ENCODE measurements at regions not wholly inside any gene's neighbourhood (a gene's known extent, or its start where the extent isn't known, plus 50 kb on each side); places are given as distances from the start of the nearest gene placed in this dataset.
A peak's percentile ranks its signal among the peaks of the same experiment; 100 is the strongest.
"Not testable (repeated sequence)": the region's sequence is repeated elsewhere in the genome, so short reads cannot be mapped to it uniquely, and the experiment has no call there.

DNA sequence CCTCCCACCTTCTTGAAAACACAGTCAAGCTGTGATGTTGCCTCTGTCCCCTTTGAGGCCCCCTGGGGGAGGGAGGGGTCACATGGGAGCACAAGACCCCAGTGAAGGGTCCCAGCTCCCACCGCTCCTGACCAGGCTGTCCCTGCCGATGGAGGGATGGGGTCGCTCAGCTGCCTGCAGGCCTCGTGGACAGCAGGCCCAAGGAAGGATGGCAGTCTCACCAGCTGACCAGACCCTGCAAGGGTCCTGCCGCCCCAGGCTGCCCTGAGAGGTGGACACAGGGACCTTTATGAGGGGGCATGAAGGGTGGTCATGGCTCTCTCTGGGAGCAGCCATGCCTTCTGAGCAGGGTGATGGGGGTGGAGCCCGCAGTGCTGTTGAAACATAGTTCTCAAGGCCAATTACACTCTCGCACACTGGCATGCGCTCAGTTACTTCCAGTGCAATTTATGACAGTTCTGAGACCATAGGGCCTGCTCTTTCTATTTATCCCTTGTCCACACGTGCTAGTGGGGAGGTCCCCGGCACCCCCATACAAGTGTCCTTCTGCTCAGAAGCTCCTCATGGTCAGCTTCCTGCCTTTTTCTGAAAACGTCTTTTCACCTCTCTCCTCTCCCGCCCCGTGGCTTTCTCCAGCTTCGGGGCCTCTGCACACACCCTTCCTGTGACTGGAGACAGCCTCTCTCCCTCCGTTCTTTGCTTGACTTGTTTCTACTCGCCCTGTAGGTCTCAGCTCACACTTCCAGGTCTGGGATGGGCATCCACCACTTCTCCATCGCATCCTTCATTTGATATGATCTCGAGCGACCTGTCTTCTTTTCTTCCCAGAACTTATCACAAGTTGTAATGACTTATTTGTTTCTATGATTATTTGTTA is 313.1 kb downstream of the ADGRD1 start:
- Histone ChIP-seq H3K27me3 (peaks cover 0 to 10% (median 0%) of the 10 kb centered on the region in 4 donors), H3K4me1 (peaks cover 5 to 18% (median 6%) of the 10 kb centered on the region in 3 donors), H3K9me3 (no peaks in the 10 kb centered on the region), H3K4me3 (no peak overlapping the region), H3K36me3 (no peaks in the 10 kb centered on the region), H3K27ac (peak overlapping the region in 3 of 4 donors; percentile 51 to 59 (median 53))
- no peak for TF ChIP-seq POLR2A (IDR thresholded peaks at IDR 0.05)
- TF ChIP-seq, protein P1, sequence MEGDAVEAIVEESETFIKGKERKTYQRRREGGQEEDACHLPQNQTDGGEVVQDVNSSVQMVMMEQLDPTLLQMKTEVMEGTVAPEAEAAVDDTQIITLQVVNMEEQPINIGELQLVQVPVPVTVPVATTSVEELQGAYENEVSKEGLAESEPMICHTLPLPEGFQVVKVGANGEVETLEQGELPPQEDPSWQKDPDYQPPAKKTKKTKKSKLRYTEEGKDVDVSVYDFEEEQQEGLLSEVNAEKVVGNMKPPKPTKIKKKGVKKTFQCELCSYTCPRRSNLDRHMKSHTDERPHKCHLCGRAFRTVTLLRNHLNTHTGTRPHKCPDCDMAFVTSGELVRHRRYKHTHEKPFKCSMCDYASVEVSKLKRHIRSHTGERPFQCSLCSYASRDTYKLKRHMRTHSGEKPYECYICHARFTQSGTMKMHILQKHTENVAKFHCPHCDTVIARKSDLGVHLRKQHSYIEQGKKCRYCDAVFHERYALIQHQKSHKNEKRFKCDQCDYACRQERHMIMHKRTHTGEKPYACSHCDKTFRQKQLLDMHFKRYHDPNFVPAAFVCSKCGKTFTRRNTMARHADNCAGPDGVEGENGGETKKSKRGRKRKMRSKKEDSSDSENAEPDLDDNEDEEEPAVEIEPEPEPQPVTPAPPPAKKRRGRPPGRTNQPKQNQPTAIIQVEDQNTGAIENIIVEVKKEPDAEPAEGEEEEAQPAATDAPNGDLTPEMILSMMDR (IDR thresholded peaks at IDR 0.05) = no peak
- intact Hi-C loops (cut with DNase I) = no loop called here
- no peak for DNase-seq
- WGBS, 2 donors = 31 to 57% methylated on average over 13 to 14 of the region's 19 CpGs

- 61 to 86% methylated on average over 3 of the region's 3 CpGs for WGBS, 2 donors
- H3K4me3 ChIP-seq = no peak overlapping the region
- no peak for TF ChIP-seq POLR2A (IDR thresholded peaks at IDR 0.05)
- TF ChIP-seq, protein P1 (IDR thresholded peaks at IDR 0.05) = no peak
- DNase-seq = no peak
- peaks cover 5 to 18% (median 6%) of the 10 kb centered on the region in 3 donors for H3K4me1 ChIP-seq
- intact Hi-C loops (cut with DNase I) = no loop called here
- peak overlapping the region in 3 of 4 donors; percentile 9 to 53 (median 29) for H3K27ac ChIP-seq
- H3K36me3 ChIP-seq = no peaks in the 10 kb centered on the region
- H3K9me3 ChIP-seq = no peaks in the 10 kb centered on the region
- H3K27me3 ChIP-seq = peaks cover 0 to 10% (median 0%) of the 10 kb centered on the region in 4 donors
These were observed 313.9 kb downstream of the ADGRD1 start for GRCh38 chr12:131267576-131267975.

- intact Hi-C loops (cut with DNase I); DNase-seq; H3K9me3 ChIP-seq; H3K36me3 ChIP-seq; H3K4me3 ChIP-seq: not testable (repeated sequence)
- peaks cover 0 to 10% (median 0%) of the 10 kb centered on the region in 4 donors for H3K27me3 ChIP-seq
- H3K4me1 ChIP-seq = peaks cover 5 to 18% (median 6%) of the 10 kb centered on the region in 3 donors
- H3K27ac ChIP-seq = peak overlapping the region in 1 of 4 donors; percentile 9
- 17 to 46% methylated on average over 2 of the region's 7 CpGs for WGBS, 2 donors
These were observed 314.4 kb downstream of the ADGRD1 start for GRCh38 chr12:131268123-131268522.

GRCh38 chr12:131268571-131268970 is 314.9 kb downstream of the ADGRD1 start:
- H3K27ac ChIP-seq; H3K9me3 ChIP-seq; H3K4me3 ChIP-seq; DNase-seq; H3K36me3 ChIP-seq; intact Hi-C loops (cut with DNase I): not testable (repeated sequence)
- H3K4me1 ChIP-seq = peaks cover 5 to 18% (median 6%) of the 10 kb centered on the region in 3 donors
- H3K27me3 ChIP-seq = peaks cover 0 to 10% (median 0%) of the 10 kb centered on the region in 4 donors
- WGBS, 2 donors = no CpG with 5 or more reads among the region's 4 CpGs

DNA sequence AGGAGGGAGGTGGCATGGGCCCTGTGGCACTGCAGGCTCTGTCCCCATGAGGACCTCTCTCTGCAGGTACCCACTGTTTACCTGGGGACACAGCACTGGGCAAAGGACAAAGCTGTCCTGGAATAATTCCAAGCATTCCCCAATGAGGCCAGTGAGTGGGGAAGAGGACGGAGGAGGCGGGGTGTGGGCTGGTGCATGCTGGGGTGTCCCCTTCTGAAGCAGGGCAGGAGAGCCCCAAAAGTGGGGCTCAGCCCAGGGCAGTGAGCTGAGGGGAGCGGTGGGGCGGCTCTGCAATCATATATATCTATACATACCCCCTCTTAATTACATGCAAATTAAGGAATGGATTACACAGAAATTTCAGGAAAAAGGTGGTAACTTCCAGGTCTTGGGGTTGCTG is 315.8 kb downstream of the ADGRD1 start:
- H3K27ac ChIP-seq = no peak overlapping the region
- no peaks in the 10 kb centered on the region for H3K9me3 ChIP-seq
- peaks cover 5 to 18% (median 6%) of the 10 kb centered on the region in 3 donors for H3K4me1 ChIP-seq
- TF ChIP-seq, protein P1 (IDR thresholded peaks at IDR 0.05) = no peak
- TF ChIP-seq POLR2A (IDR thresholded peaks at IDR 0.05) = no peak
- no peak for DNase-seq
- no peak overlapping the region for H3K4me3 ChIP-seq
- H3K36me3 ChIP-seq = no peaks in the 10 kb centered on the region
- peaks cover 0 to 1% (median 0%) of the 10 kb centered on the region in 4 donors for H3K27me3 ChIP-seq
- intact Hi-C loops (cut with DNase I) = no loop called here
- WGBS, 2 donors = 56 to 86% methylated on average over 3 to 4 of the region's 4 CpGs

GRCh38 chr12:131269977-131270376 is 316.3 kb downstream of the ADGRD1 start:
- DNase-seq; intact Hi-C loops (cut with DNase I); H3K36me3 ChIP-seq; H3K4me3 ChIP-seq; H3K27ac ChIP-seq; H3K27me3 ChIP-seq; H3K9me3 ChIP-seq: not testable (repeated sequence)
- whole genome bisulfite sequencing, 2 donors = 93 to 94% methylated on average over 4 of the region's 4 CpGs
- H3K4me1 ChIP-seq = peaks cover 5 to 18% (median 6%) of the 10 kb centered on the region in 3 donors

Data from esophagus squamous epithelium (tissue), 5 donors.